ENCODE measurements at regions not wholly inside any gene's neighbourhood (a gene's known extent, or its start where the extent isn't known, plus 50 kb on each side); places are given as distances from the start of the nearest gene placed in this dataset.

GRCh38 chr18:78571063-78571785, 408.4 kb upstream of the SALL3 start:
- Histone ChIP-seq H3K4me1 (ENCODE audit: insufficient read depth, low read length) (no peaks in the 10 kb centered on the region), H3K4me3 (replicated peaks in 1 of 3; ENCODE audit: insufficient read depth in 1 of 3, low read depth in 2 of 3, low read length in 3 of 3) (no peak overlapping the region), H3K27me3 (ENCODE audit: control insufficient read depth in 1 of 2, insufficient read depth in 2 of 2, low read length in 2 of 2) (no peaks in the 10 kb centered on the region), H3K36me3 (replicated peaks in 1 of 2; ENCODE audit: control insufficient read depth in 1 of 2, insufficient read depth in 2 of 2, low read length in 2 of 2) (no peaks in the 10 kb centered on the region), H3K4me2 (ENCODE audit: low read depth, low read length) (no peak overlapping the region), H3K9ac (ENCODE audit: insufficient read depth, low read depth, low read length) (no peak overlapping the region), H3K79me2 (ENCODE audit: insufficient read depth, low read length) (no peaks in the 10 kb centered on the region), H3K9me3 (ENCODE audit: low read length) (peaks cover 37% of the 10 kb centered on the region), H2AFZ (ENCODE audit: low read length) (no peak overlapping the region), H3K27ac (ENCODE audit: extremely low read length, insufficient read depth, low read length) (no peak overlapping the region), H4K20me1 (ENCODE audit: insufficient read depth, low read length) (no peaks in the 10 kb centered on the region)
- ChIA-PET POLR2A (no interaction called here), CTCF (ENCODE audit: low intra/inter-chr PET ratio, low total read pairs) (no interaction called here)
- DNase-seq (ENCODE audit: low spot score) (no peak), FAIRE-seq (no peak), ATAC-seq (no peak)
- TF ChIP-seq CHD4 (IDR thresholded peaks at IDR 0.05; ENCODE audit: borderline replicate concordance, low read length), result no peak
- no peak for TF ChIP-seq CAMTA2 (CRISPR knock-in tag; IDR thresholded peaks at IDR 0.05; ENCODE audit: borderline replicate concordance)
- TF ChIP-seq ZNF12 (CRISPR knock-in tag; IDR thresholded peaks at IDR 0.05), result no peak
- no peak for TF ChIP-seq IRF2 (CRISPR knock-in tag; IDR thresholded peaks at IDR 0.05)
- TF ChIP-seq CENPBD1 (CRISPR knock-in tag; IDR thresholded peaks at IDR 0.05; ENCODE audit: borderline replicate concordance, low read depth), result no peak
- TF ChIP-seq FOXP1 (IDR thresholded peaks at IDR 0.05), result no peak
- TF ChIP-seq FOXP1 (CRISPR knock-in tag; IDR thresholded peaks at IDR 0.05), result no peak
- no peak for TF ChIP-seq NR2F1 (CRISPR knock-in tag; IDR thresholded peaks at IDR 0.05)
- TF ChIP-seq ATF7 (IDR thresholded peaks at IDR 0.05), result no peak
- TF ChIP-seq ATF7 (CRISPR knock-in tag; IDR thresholded peaks at IDR 0.05), result no peak
- TF ChIP-seq ZMYM4 (CRISPR knock-in tag; IDR thresholded peaks at IDR 0.05), result no peak
- TF ChIP-seq ZBTB42 (CRISPR knock-in tag; IDR thresholded peaks at IDR 0.05), result no peak
- TF ChIP-seq SYNCRIP (IDR thresholded peaks at IDR 0.05; ENCODE audit: insufficient read depth, low read depth, low read length), result no peak
- no TSS peak for BruUV-seq (replicated peaks)
- in situ Hi-C loops (cut with HindIII; ENCODE audit: extremely low pct_ligation_motif_present, low pct_unique_long_range_greater_than_20kb) (no loop called here), intact Hi-C loops (cut with micrococcal nuclease; ENCODE audit: unreplicated experiment) (no loop called here)
- WGBS (ENCODE audit: low lambda C conversion rate), result 49% methylated on average over 10 of the region's 13 CpGs

Data from HepG2 (cell line).